Thyroid gland (tissue), 4 donors: ENCODE measurements at regions not wholly inside any gene's neighbourhood (a gene's known extent, or its start where the extent isn't known, plus 50 kb on each side); places are given as distances from the start of the nearest gene placed in this dataset.

Experiments used
- DNase-seq, 2 donors: peaks; one replicate each; pipeline ENCODE4 v3.0.0-alpha.2; 2019
- H3K27ac ChIP-seq, 3 donors: fragments of 200-600 bp; sonication (generic); 1 replicate in 2 of 3; 2 replicates in 1 of 3; pipeline ENCODE4 v1.5.1; 2016 to 2019; ENCODE audit warnings: mild to moderate bottlenecking in 1 of 3, moderate library complexity in 1 of 3
- H3K27me3 ChIP-seq: fragments of 200-600 bp; sonication (generic); one replicate; pipeline ENCODE4 v1.5.1; 2019
- H3K36me3 ChIP-seq, 2 donors: fragments of 200-600 bp; sonication (generic); one replicate each; pipeline ENCODE4 v1.5.1; 2016 to 2019
- H3K4me1 ChIP-seq, 2 donors: fragments of 200-600 bp; sonication (generic); one replicate each; pipeline ENCODE4 v1.5.1; 2017 to 2019
- H3K4me3 ChIP-seq, 3 donors: fragments of 200-600 bp; sonication (generic); replicated peaks in 1 of 3; 1 replicate in 2 of 3; 2 replicates in 1 of 3; pipeline ENCODE4 v1.5.1; 2016; ENCODE audit warnings: mild to moderate bottlenecking in 1 of 3
- H3K9me3 ChIP-seq: fragments of 200-600 bp; sonication (generic); one replicate; pipeline ENCODE4 v1.5.1; 2017
- CTCF ChIP-seq, 6 experiments: fragments of 200-600 bp in 3 of 6; fragments of 450-650 bp in 3 of 6; sonication (generic) in 3 of 6; IDR thresholded peaks; one replicate each; pipeline ENCODE4 v1.5.1; 2016 to 2019; ENCODE audit warnings: antibody characterized with exemption in 6 of 6, mild to moderate bottlenecking in 2 of 6, inconsistent platforms in 1 of 6, moderate library complexity in 1 of 6
- POLR2A ChIP-seq, 2 donors: fragments of 450-650 bp; IDR thresholded peaks; one replicate each; pipeline ENCODE4 v1.6.1; 2017; ENCODE audit warnings: antibody characterized with exemption in 2 of 2, mild to moderate bottlenecking in 2 of 2, moderate library complexity in 1 of 2
- WGBS, 2 donors: methylation state at CpG; one replicate each; pipeline ENCODE4 v1.1.5; 2017; 5-methylcytosine and 5-hydroxymethylcytosine counted together
- intact Hi-C: fragments of 100-400 bp; cut with DNase I; formaldehyde crosslinking; loops from one replicate; pipeline ENCODE4 v1.15.1; 2023

- H3K36me3 ChIP-seq = no peaks in the 10 kb centered on the region
- 89 to 92% methylated on average over 1 of the region's 1 CpG for WGBS, 2 donors
- no peak overlapping the region for H3K4me3 ChIP-seq
- no peak for DNase-seq
- intact Hi-C loops = no loop called here
- H3K27ac ChIP-seq = no peak overlapping the region
- peaks cover 0 to 11% of the 10 kb centered on the region in 2 donors for H3K4me1 ChIP-seq
- no peaks in the 10 kb centered on the region for H3K27me3 ChIP-seq
- no peak for TF ChIP-seq CTCF (IDR thresholded peaks at IDR 0.05)
- no peak for TF ChIP-seq POLR2A (IDR thresholded peaks at IDR 0.05)
- no peaks in the 10 kb centered on the region for H3K9me3 ChIP-seq
Measured at GRCh38 chr1:67951014-67951413, 99.4 kb downstream of the DIRAS3 start.

GRCh38 chr1:67948151-67949080 is 102.0 kb downstream of the DIRAS3 start:
- no peak for TF ChIP-seq POLR2A (IDR thresholded peaks at IDR 0.05)
- TF ChIP-seq CTCF (IDR thresholded peaks at IDR 0.05) = no peak
- Histone ChIP-seq H3K27ac (no peak overlapping the region), H3K36me3 (no peaks in the 10 kb centered on the region), H3K4me1 (peaks cover 0 to 17% of the 10 kb centered on the region in 2 donors), H3K9me3 (no peaks in the 10 kb centered on the region), H3K4me3 (no peak overlapping the region), H3K27me3 (no peaks in the 10 kb centered on the region)
- 46 to 56% methylated on average over 4 of the region's 4 CpGs for WGBS, 2 donors
- intact Hi-C loops = no loop called here
- DNase-seq = no peak

- 48 to 56% methylated on average over 7 of the region's 7 CpGs for WGBS, 2 donors
- no peaks in the 10 kb centered on the region for H3K27me3 ChIP-seq
- no peak overlapping the region for H3K27ac ChIP-seq
- peak; percentile 30 to 46 for DNase-seq
- intact Hi-C loops = no loop called here
- TF ChIP-seq CTCF (IDR thresholded peaks at IDR 0.05) (no peak), POLR2A (IDR thresholded peaks at IDR 0.05) (no peak)
- H3K4me3 ChIP-seq = no peak overlapping the region
- H3K4me1 ChIP-seq = peaks cover 0 to 17% of the 10 kb centered on the region in 2 donors
- no peaks in the 10 kb centered on the region for H3K36me3 ChIP-seq
- no peaks in the 10 kb centered on the region for H3K9me3 ChIP-seq
Measured at GRCh38 chr1:67947114-67947513, 103.3 kb downstream of the DIRAS3 start.

- Histone ChIP-seq H3K9me3 (no peaks in the 10 kb centered on the region), H3K4me1 (peaks cover 0 to 17% of the 10 kb centered on the region in 2 donors), H3K27me3 (no peaks in the 10 kb centered on the region), H3K27ac (no peak overlapping the region), H3K36me3 (no peaks in the 10 kb centered on the region), H3K4me3 (no peak overlapping the region)
- intact Hi-C loops = no loop called here
- peak; percentile 30 to 34 for DNase-seq
- 29 to 31% methylated on average over 7 of the region's 7 CpGs for WGBS, 2 donors
- TF ChIP-seq CTCF (IDR thresholded peaks at IDR 0.05) = no peak
- TF ChIP-seq POLR2A (IDR thresholded peaks at IDR 0.05) = no peak
Measured at GRCh38 chr1:67945733-67946374, 104.6 kb downstream of the DIRAS3 start.

- DNase-seq = no peak
- no peak overlapping the region for H3K4me3 ChIP-seq
- no peaks in the 10 kb centered on the region for H3K27me3 ChIP-seq
- H3K9me3 ChIP-seq = no peaks in the 10 kb centered on the region
- peaks cover 0 to 14% of the 10 kb centered on the region in 2 donors for H3K4me1 ChIP-seq
- no peak for TF ChIP-seq POLR2A (IDR thresholded peaks at IDR 0.05)
- TF ChIP-seq CTCF (IDR thresholded peaks at IDR 0.05) = no peak
- no peaks in the 10 kb centered on the region for H3K36me3 ChIP-seq
- intact Hi-C loops = no loop called here
- H3K27ac ChIP-seq = no peak overlapping the region
Measured at GRCh38 chr1:67942274-67942673, 108.2 kb downstream of the DIRAS3 start.
